Stimulated activated naive CD8-positive, alpha-beta T cell treated with anti-CD3 and anti-CD28 coated beads, Interleukin-15, Interleukin-2, amounts not matched to agents 100 ng/mL and 50 ng/mL, for 24 hours (primary cell): ENCODE measurements at regions not wholly inside any gene's neighbourhood (a gene's known extent, or its start where the extent isn't known, plus 50 kb on each side); places are given as distances from the start of the nearest gene placed in this dataset.

Experiments used
- H3K27ac Mint-ChIP-seq: one replicate; pipeline ENCODE4 v1.8.0; 2021; ENCODE audit warnings: mild to moderate bottlenecking, mixed read lengths
- H3K27me3 Mint-ChIP-seq: one replicate; pipeline ENCODE4 v1.8.0; 2021; ENCODE audit warnings: mixed read lengths
- H3K36me3 Mint-ChIP-seq: one replicate; pipeline ENCODE4 v1.8.0; 2021; ENCODE audit warnings: low read depth, mixed read lengths
- H3K4me1 Mint-ChIP-seq: one replicate; pipeline ENCODE4 v1.8.0; 2021; ENCODE audit warnings: low read depth, mixed read lengths
- H3K4me3 Mint-ChIP-seq: one replicate; pipeline ENCODE4 v1.8.0; 2021; ENCODE audit warnings: mild to moderate bottlenecking, mixed read lengths
- H3K9me3 Mint-ChIP-seq: one replicate; pipeline ENCODE4 v1.8.0; 2021; ENCODE audit warnings: mixed read lengths

DNA sequence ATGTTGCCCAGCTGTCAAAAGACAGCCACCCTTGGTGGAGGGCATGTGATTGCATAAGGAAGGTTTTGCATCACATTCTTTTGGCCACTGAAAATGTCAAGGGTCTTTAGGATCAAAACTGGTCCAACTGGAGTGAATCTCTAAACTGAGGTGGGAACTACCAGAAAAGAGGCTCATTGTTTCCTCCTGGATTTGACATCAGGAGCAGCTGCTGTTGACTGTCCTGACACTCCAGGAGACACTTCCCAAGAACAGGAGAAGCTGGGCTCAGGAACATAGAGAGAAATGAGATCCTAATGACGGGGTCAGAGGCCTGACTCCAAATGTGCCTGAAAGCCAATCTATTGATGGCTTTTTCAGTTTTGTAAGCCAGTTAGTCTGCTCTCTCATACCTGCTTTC, 105.3 kb upstream of the LRIG1 start:
- Mint-ChIP-seq H3K27ac (no peak overlapping the region), H3K27me3 (peaks cover 9% of the 10 kb centered on the region), H3K4me3 (no peak overlapping the region), H3K4me1 (peaks cover 12% of the 10 kb centered on the region), H3K9me3 (no peaks in the 10 kb centered on the region), H3K36me3 (no peaks in the 10 kb centered on the region)

DNA sequence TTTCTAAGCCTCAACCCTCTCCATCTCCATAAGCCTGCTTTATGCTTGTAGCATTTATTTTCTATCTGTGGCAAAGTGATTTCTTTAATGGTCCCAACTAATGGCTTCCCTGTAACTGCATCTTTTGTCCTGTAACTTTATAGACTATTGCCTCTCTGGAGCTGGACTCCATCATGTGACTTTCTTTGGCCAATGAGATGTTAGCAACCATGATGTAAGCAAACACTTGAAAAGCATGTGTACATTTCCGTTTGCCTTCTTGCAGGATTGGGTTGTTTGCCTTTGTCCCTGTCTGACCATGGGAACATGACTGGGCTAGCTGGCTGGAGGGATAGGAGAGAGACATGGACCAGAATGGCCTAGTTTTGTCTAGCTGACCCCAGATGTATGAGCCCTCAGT, 106.0 kb upstream of the LRIG1 start:
- peaks cover 9% of the 10 kb centered on the region for H3K27me3 Mint-ChIP-seq
- no peaks in the 10 kb centered on the region for H3K9me3 Mint-ChIP-seq
- no peak overlapping the region for H3K4me3 Mint-ChIP-seq
- no peak overlapping the region for H3K27ac Mint-ChIP-seq
- no peaks in the 10 kb centered on the region for H3K36me3 Mint-ChIP-seq
- peaks cover 12% of the 10 kb centered on the region for H3K4me1 Mint-ChIP-seq

DNA sequence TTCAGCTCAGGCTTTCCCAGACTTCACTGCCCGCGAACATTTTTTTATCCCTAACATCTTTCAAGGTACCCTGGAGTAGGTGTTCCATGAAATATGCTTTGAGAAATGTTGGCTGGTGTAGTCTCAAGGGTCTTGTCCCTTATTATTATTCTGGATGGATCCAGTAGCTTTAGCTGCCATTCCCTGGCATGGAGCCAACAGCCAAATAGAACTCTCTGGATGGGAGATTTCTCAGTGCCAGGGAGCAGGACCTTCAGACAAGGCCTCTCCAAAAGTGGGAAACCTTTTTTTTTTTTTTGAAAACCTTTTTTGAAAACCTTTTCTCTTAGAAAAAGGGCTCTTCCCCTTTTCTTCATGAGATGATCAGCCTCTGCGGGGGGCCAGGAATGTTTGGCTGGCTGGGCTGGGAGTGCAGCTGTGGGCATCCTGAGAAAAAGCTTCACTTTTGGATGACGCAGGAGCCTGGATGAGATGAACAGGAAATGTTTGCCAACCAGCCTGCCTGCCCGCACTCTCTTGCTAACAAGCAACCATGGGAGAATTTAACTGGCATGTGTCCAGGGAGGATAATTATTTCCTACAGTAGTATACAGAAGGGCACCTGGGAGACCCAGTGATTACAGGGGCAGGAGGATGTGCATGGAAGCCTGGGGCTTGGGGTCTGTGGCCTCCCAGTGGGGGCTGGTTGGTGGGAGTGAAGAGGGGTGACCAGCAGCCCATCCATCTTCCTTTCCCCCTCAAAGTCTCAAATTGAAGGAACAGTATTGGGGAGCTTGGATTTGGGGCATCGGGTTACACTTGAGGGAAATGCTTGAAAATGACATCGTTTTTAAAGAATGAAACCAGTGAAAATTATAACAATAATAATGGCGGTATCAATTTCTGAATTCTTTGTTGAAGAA, 109.1 kb upstream of the LRIG1 start:
- Mint-ChIP-seq H3K36me3 (no peaks in the 10 kb centered on the region), H3K4me1 (peaks cover 2% of the 10 kb centered on the region), H3K4me3 (no peak overlapping the region), H3K27ac (no peak overlapping the region), H3K9me3 (no peaks in the 10 kb centered on the region), H3K27me3 (no peaks in the 10 kb centered on the region)

DNA sequence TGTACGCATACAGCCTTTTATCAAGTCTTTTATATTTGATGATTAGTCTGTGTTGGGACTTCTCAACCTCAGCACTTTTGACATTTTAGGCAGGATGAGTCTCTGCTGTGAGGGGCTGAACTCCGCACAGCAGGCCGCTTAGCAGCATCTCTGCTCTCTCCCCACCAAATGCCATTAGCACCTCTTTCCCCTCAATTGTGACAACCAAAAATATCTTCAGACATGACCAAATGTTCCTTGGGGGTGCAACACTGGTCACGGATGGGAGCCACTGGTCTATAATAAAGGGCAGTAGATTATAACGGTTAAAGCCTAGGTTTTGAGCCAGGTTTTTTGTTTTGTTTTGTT, 109.7 kb upstream of the LRIG1 start:
- H3K27me3 Mint-ChIP-seq: no peaks in the 10 kb centered on the region
- H3K4me1 Mint-ChIP-seq: peaks cover 4% of the 10 kb centered on the region
- no peaks in the 10 kb centered on the region for H3K36me3 Mint-ChIP-seq
- H3K4me3 Mint-ChIP-seq: no peak overlapping the region
- no peaks in the 10 kb centered on the region for H3K9me3 Mint-ChIP-seq
- no peak overlapping the region for H3K27ac Mint-ChIP-seq

DNA sequence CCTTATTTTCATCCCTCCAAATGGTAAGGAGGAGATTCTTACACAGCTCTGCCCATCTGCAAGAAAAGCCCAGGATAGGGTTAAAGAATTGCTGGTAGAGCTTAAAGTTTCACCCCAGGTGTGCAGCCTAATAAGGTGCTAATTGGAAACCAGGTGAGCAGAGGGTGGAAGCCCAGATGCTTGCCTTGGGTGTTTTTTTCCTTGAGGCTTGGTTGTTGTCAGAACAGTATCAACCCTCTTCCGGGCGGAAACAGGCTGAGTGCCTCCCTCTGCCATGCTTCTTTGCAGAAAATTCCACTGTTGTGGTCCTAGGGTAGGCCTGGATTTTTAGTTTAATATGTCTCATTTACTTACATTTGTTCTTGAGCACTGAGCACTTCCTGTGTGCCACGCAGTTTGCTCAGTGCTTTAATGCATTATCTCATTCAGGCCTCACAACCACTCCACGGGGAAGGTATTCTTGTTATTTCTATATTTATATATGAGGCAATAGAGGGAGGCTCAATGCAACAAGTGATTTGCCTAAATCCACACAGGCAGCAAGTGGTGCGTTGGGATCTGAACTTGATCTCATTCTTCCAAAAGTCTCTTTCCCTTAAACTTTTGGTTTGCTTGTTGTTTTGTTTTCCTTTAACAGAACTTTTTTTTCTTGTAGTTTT, 115.0 kb upstream of the LRIG1 start:
- Mint-ChIP-seq H3K27ac (no peak overlapping the region), H3K4me1 (peaks cover 4% of the 10 kb centered on the region), H3K4me3 (no peak overlapping the region), H3K27me3 (no peaks in the 10 kb centered on the region), H3K36me3 (no peaks in the 10 kb centered on the region), H3K9me3 (no peaks in the 10 kb centered on the region)

DNA sequence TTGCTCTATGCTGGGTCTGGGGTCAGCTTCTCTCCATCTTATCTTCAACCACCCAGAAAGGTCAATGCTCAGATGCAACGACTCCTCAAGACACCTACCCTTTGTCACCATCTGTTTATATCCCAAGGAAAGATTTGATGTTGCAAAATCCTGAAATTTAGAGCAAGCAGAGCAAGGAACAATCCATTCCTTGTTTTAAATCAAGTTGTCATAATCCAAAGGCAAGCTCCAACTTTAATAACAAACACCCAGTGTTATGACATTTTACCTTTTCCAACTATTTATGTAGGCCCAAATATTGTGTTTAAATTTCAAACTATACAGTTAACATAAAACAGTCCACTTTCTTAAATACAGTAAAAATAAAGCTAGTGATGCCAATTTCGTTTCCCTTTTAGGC, 116.5 kb upstream of the LRIG1 start:
- H3K4me1 Mint-ChIP-seq: peaks cover 4% of the 10 kb centered on the region
- H3K27me3 Mint-ChIP-seq: no peaks in the 10 kb centered on the region
- H3K27ac Mint-ChIP-seq: no peak overlapping the region
- no peak overlapping the region for H3K4me3 Mint-ChIP-seq
- H3K9me3 Mint-ChIP-seq: no peaks in the 10 kb centered on the region
- no peaks in the 10 kb centered on the region for H3K36me3 Mint-ChIP-seq

DNA sequence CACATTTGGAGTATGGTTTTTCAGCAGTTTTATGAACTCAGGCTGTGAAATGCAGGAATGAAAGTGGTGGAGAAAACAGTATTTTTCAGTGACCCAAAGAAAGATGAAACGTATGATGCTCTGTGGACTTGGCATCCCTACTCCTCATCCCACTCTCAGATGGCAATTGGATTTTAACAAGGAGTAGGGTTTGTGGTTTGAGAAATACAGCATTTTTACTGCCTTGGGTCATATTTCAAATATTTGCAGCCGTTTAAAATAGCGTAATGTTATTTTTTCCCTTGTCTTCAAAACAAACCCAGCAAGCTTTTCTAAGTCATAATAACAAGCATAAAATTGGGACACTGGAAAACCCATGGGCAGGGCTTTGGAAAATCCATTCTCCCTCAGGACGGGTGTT, 117.2 kb upstream of the LRIG1 start:
- H3K4me3 Mint-ChIP-seq: no peak overlapping the region
- H3K9me3 Mint-ChIP-seq: no peaks in the 10 kb centered on the region
- no peaks in the 10 kb centered on the region for H3K36me3 Mint-ChIP-seq
- no peak overlapping the region for H3K27ac Mint-ChIP-seq
- no peaks in the 10 kb centered on the region for H3K27me3 Mint-ChIP-seq
- peaks cover 4% of the 10 kb centered on the region for H3K4me1 Mint-ChIP-seq

DNA sequence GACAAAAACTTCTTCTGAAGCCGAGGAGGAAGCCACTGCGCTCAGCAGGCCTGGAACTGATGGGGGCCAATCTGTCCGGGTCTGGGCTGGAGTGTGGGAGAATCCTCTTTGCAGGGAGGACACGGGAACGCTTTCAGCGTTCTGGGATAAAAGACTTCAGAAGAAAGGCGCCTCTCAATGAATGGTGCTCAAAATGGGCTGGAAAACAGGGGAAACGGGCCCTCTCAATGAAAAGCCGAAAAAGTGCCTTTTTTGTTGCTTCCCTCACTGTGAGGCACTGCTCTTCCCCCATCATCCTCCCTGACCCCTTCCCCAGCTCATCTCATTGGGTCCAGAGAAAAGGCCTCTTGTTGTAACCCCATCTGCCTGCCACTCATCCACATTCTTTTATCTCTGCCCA, 119.5 kb upstream of the LRIG1 start:
- Mint-ChIP-seq H3K36me3 (no peaks in the 10 kb centered on the region), H3K4me1 (no peaks in the 10 kb centered on the region), H3K4me3 (no peak overlapping the region), H3K27me3 (no peaks in the 10 kb centered on the region), H3K9me3 (no peaks in the 10 kb centered on the region), H3K27ac (no peak overlapping the region)

DNA sequence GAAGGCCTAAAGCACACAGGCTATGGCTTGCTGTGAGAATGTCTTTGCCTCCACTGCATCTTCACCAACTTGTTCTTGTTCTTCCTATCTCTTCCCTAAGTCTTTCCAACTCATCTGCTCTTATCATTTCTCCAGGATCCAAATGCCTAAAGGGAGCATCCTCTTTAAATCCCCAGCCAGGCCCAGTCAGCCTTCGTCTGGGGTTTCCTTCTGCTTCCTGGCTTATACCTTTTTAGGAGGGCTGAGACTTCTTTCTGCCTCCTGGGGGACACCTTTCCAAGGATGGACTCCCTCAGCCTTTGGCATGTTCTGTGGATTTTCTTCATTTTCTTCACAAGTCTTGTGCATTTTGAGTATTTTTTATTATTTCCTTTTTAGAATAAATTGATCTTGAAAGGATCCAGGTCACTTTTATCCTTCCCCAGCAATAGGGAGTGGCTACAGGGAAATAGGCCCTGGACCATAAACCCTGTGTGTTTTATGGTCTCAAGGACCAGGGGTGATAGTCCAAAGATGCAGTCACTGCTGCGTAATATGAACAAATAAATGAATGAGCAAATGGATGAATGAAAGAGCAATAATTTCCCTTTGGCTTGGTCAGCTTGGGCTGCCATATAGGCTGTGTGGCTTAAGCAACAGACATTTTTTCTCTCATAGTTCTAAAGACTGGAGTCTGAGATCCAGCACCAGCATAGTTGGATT, 122.1 kb upstream of the LRIG1 start:
- Mint-ChIP-seq H3K9me3 (no peaks in the 10 kb centered on the region), H3K4me3 (no peak overlapping the region), H3K4me1 (no peaks in the 10 kb centered on the region), H3K27ac (no peak overlapping the region), H3K27me3 (no peaks in the 10 kb centered on the region), H3K36me3 (no peaks in the 10 kb centered on the region)

DNA sequence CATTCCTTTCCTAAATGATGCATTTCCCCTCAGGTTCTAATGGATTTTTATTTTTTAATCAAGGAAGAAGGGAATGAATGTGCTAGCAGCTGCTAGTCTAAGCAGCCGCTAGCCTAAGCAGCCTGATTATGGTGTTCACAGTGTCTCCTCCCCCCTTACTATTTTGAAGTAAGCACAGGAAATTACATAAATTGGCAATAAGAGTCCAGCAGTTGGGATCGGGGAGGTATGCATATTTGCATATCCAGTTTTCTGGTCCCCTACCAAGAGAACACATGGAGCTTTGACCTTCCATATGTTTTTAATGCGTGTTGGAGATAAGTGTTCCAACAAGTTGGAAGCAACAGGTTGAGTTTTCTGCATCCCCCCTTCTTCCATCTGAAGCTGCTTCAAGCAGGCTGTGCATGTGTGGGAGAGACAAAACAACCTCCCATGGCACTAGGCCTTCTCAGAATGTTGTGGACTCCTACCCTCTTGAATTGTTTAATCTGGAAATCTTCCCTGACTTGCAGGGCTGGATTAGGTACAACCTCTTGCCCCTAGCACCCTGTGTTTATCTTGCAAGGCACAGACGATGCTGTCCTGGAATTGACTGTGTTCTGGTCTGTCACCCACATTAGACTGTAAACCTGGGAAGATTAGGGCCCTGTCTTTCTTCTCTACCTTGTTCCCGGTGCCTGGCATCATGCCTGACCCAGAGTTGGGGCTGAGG, 124.8 kb upstream of the LRIG1 start:
- H3K4me3 Mint-ChIP-seq: no peak overlapping the region
- no peaks in the 10 kb centered on the region for H3K36me3 Mint-ChIP-seq
- no peaks in the 10 kb centered on the region for H3K4me1 Mint-ChIP-seq
- no peak overlapping the region for H3K27ac Mint-ChIP-seq
- no peaks in the 10 kb centered on the region for H3K9me3 Mint-ChIP-seq
- H3K27me3 Mint-ChIP-seq: no peaks in the 10 kb centered on the region

DNA sequence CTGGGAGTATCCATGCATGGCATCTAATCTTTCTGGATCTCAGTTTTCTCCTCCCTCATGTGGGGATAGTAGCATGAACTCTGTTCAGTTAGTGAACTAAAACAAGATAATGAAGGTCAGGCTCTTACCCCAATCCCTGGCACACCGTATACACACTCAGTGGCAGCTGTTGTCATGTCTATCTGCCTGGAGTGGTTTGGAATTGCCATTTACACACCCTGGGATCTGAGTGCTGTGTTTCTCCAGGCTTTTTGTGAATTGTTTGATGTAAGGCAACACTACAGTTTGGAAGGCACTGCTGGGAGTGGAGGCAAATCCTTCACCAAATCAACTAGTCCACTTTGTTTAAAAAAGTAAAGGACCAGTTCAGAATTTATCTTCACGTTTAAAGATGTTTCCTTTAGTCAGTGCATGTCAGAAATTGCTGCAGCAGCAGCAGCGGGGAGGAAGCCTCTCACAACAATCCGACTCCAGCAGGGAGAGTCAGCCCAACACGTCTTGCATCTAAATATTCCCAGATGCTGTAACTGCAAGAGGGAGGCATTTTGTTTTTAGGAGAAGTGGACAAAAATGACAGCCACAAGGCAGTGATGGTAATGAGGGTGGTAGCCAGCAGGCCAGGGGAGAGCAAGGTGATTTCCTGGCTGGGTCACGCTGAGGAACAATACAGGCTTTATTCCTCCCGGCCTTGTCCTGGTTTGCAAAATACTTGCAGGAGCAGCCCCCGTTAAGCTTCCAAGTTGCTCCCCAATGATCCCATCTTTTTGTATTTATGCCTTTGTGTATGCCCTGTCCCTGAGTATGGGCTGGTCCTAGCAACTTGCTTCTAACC, 128.5 kb upstream of the LRIG1 start:
- Mint-ChIP-seq H3K9me3 (no peaks in the 10 kb centered on the region), H3K27ac (no peak overlapping the region), H3K27me3 (no peaks in the 10 kb centered on the region)

DNA sequence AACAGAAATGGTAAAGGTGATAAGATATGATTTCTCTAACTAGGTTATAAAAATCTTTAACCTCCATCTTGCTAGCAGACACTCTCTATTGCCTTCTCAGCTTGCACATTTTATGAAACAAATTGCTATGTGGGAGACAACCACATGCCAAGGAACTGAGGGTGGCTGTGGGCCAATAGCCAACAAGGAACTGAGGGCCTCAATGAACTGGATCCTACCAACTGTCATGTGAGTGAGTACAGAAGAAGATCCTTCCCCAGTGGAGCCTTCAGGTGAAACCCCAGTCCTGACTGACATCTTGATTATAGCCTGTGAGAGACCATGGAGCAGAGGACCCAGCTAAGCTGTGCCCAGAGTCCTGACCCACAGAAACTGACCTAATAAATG, 129.2 kb upstream of the LRIG1 start:
- no peaks in the 10 kb centered on the region for H3K27me3 Mint-ChIP-seq
- H3K36me3 Mint-ChIP-seq: no peaks in the 10 kb centered on the region
- H3K4me3 Mint-ChIP-seq: no peak overlapping the region
- no peak overlapping the region for H3K27ac Mint-ChIP-seq
- no peaks in the 10 kb centered on the region for H3K4me1 Mint-ChIP-seq
- H3K9me3 Mint-ChIP-seq: no peaks in the 10 kb centered on the region

More for the DNA sequence above, 128.5 kb upstream of the LRIG1 start:
- no peaks in the 10 kb centered on the region for H3K36me3 Mint-ChIP-seq
- H3K4me1 Mint-ChIP-seq: no peaks in the 10 kb centered on the region
- H3K4me3 Mint-ChIP-seq: no peak overlapping the region

DNA sequence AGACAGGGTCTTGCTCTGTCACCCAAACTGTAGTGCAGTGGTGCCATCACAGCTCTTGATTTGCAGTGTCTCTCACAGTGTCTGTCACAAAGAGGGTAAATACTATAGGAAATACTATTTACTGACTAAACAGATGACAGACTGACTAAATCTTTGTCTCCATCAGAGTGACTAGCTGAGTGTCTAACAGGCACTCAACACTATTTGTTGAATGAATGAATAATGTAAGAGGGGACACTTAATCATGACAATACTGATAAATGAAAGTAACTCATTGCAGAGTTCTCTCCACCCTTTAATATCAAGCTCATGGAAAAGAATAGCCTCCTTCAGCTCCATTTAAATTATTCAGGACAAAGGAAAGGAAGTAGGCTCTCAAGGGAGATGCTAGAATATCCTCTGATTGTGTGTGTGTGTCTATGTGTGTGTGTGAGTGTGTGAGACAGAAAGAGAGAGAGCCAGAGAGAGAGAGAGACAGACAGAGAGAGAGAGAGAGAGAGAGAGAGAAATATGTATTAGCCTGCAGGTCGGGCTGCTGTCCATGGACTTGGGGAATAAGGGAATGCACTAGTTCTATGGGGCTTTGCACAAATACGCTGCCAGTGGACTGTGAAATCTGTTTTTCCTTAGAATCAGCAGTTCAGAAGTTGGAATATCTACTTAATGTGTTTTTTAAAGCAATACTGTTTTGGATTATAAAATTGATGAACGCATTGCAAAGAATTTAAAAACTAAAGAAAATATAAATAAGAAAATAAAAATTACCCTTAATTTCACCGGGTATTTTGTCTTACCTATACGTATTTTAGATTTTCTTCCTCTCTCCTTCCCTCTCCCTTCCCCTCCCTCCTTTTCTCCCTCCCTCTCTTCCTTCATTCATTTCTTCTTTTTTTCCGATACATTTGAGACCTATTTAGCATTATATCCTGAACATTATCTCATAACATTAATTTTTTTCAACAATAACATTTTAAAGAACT, 132.9 kb upstream of the LRIG1 start:
- H3K4me3 Mint-ChIP-seq: no peak overlapping the region
- H3K27me3 Mint-ChIP-seq: no peaks in the 10 kb centered on the region
- H3K4me1 Mint-ChIP-seq: peaks cover 4% of the 10 kb centered on the region
- H3K27ac Mint-ChIP-seq: no peak overlapping the region
- no peaks in the 10 kb centered on the region for H3K36me3 Mint-ChIP-seq
- H3K9me3 Mint-ChIP-seq: no peaks in the 10 kb centered on the region
